ENCODE measurements at regions not wholly inside any gene's neighbourhood (a gene's known extent, or its start where the extent isn't known, plus 50 kb on each side); places are given as distances from the start of the nearest gene placed in this dataset.
A peak's percentile ranks its signal among the peaks of the same experiment; 100 is the strongest.

DNA sequence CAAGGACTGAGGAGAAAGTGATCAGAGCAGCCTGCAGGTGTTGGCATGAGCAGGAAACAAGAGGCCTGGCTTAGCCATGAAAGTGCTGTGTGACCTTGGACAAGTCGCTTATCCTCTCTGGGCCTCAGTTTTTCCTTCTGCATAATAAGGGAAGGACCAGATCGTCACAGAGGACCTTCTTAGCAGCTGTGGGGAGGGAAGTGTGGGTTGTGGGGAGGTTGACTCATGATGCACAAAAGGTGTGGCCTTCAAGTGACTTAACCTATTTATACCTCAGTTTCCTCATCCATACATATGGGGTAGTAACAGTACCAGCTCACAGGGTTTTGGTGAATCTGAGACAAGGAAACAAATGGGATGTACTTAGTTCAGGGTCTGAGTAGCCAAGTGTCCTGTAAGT is 658.8 kb downstream of the MATN1 start:
- TF ChIP-seq CTCF (IDR thresholded peaks at IDR 0.05) = no peak
- Mint-ChIP-seq H3K9me3 (no peaks in the 10 kb centered on the region; the same call in 1 of the 2 replicates), H3K4me1 (ENCODE audit: low read depth) (peaks cover under 1% of the 10 kb centered on the region), H3K36me3 (ENCODE audit: low read depth) (no peaks in the 10 kb centered on the region), H3K27ac (no peak overlapping the region), H3K4me3 (no peak overlapping the region), H3K27me3 (ENCODE audit: insufficient read depth) (peaks cover 6% of the 10 kb centered on the region)
- no peak for DNase-seq

DNA sequence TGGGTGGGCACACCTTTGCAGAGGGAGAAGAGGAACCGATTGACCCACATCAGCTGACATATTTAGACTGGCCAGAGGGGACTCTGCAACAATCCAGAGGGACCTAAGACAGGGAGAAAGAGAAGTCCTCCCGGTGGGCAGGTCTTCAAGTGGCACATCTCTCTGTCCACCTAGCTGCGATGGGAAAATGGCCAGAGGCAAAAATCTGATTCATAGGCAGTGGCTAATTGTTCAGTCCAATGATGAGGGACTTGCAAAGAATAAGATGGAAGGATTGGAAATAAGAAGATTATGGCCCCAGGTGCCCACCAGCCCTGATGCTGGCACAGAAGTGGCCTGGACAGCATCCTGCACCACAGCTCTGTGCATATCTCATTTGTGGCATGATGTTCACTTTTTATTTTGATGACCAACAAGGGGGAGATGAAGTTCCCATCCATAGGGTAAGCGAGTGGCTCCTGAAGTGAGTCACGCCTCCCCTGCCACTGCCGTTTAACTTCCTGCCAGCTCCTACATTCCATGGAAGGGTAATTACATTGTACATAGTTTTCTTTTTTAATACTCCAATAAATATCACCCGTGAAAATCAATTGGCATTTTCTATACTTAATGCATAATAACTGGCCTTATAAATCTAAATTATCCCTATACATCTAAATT is 659.6 kb downstream of the MATN1 start:
- Mint-ChIP-seq H3K27ac (no peak overlapping the region), H3K4me3 (no peak overlapping the region), H3K36me3 (ENCODE audit: low read depth) (no peaks in the 10 kb centered on the region), H3K9me3 (no peaks in the 10 kb centered on the region; the same call in 1 of the 2 replicates), H3K4me1 (ENCODE audit: low read depth) (peaks cover 9% of the 10 kb centered on the region), H3K27me3 (ENCODE audit: insufficient read depth) (peaks cover 9% of the 10 kb centered on the region)
- no peak for TF ChIP-seq CTCF (IDR thresholded peaks at IDR 0.05)
- no peak for DNase-seq

GRCh38 chr1:30061292-30062220 is 661.8 kb downstream of the MATN1 start:
- no peak overlapping the region for H3K27ac Mint-ChIP-seq
- H3K9me3 Mint-ChIP-seq = no peaks in the 10 kb centered on the region
- H3K4me1 Mint-ChIP-seq (ENCODE audit: low read depth) = peaks cover 14% of the 10 kb centered on the region
- peaks cover 9% of the 10 kb centered on the region for H3K27me3 Mint-ChIP-seq (ENCODE audit: insufficient read depth)
- TF ChIP-seq CTCF (IDR thresholded peaks at IDR 0.05) = no peak
- no peak for DNase-seq
- H3K4me3 Mint-ChIP-seq = no peak overlapping the region
- H3K36me3 Mint-ChIP-seq (ENCODE audit: low read depth) = no peaks in the 10 kb centered on the region

GRCh38 chr1:30060738-30061137 is 662.6 kb downstream of the MATN1 start:
- peaks cover 14% of the 10 kb centered on the region for H3K4me1 Mint-ChIP-seq (ENCODE audit: low read depth)
- no peak overlapping the region for H3K4me3 Mint-ChIP-seq
- H3K27ac Mint-ChIP-seq = no peak overlapping the region
- no peaks in the 10 kb centered on the region for H3K36me3 Mint-ChIP-seq (ENCODE audit: low read depth)
- H3K9me3 Mint-ChIP-seq = no peaks in the 10 kb centered on the region
- DNase-seq = no peak
- H3K27me3 Mint-ChIP-seq (ENCODE audit: insufficient read depth) = peaks cover 9% of the 10 kb centered on the region
- TF ChIP-seq CTCF (IDR thresholded peaks at IDR 0.05) = no peak

DNA sequence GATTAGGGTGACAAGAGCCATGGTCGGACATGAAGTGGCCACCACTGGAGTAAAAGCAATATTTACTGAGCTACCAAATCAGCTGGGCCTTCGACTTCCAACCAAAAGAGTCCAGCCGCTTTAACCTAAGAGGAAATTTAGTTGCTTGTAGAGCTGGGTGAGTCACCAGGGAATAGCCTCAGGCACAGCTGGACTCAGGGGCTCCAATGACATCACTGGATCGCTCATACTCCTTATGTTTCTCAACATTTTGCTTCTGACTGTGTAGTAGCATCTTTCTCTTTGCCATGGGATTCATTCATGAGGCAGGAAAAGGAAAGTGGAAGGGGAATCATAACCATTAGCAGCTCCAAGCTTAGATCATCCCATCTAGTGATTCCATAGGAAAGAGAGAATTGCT is 664.4 kb downstream of the MATN1 start:
- Mint-ChIP-seq H3K9me3 (no peaks in the 10 kb centered on the region), H3K27me3 (ENCODE audit: insufficient read depth) (peaks cover 9% of the 10 kb centered on the region), H3K4me3 (peak overlapping the region; percentile 39; the same call in 1 of the 2 replicates), H3K27ac (peak overlapping the region; percentile 34; the same call in 1 of the 2 replicates), H3K4me1 (ENCODE audit: low read depth) (peaks cover 14% of the 10 kb centered on the region), H3K36me3 (ENCODE audit: low read depth) (no peaks in the 10 kb centered on the region)
- peak; percentile 94 for DNase-seq
- TF ChIP-seq CTCF (IDR thresholded peaks at IDR 0.05) = no peak

Measured in HFFc6 (cell line).